Testis (tissue), 2 donors: ENCODE measurements at regions not wholly inside any gene's neighbourhood (a gene's known extent, or its start where the extent isn't known, plus 50 kb on each side); places are given as distances from the start of the nearest gene placed in this dataset.
"Not testable (repeated sequence)": the region's sequence is repeated elsewhere in the genome, so short reads cannot be mapped to it uniquely, and the experiment has no call there.

Experiments
- DNase-seq: peaks from one replicate; pipeline ENCODE4 v3.0.0-alpha.2; 2019
- H3K27ac ChIP-seq, 2 donors: fragments of 200-600 bp; sonication (generic); one replicate each; pipeline ENCODE4 v1.5.1; 2019
- H3K27me3 ChIP-seq: fragments of 200-600 bp; sonication (generic); one replicate; pipeline ENCODE4 v1.5.1; 2019
- H3K36me3 ChIP-seq: fragments of 200-600 bp; sonication (generic); one replicate; pipeline ENCODE4 v1.5.1; 2017; ENCODE audit warnings: low read depth; ENCODE audit errors: missing control alignments
- H3K4me1 ChIP-seq: fragments of 200-600 bp; sonication (generic); one replicate; pipeline ENCODE4 v1.5.1; 2019
- H3K4me3 ChIP-seq, 2 donors: fragments of 200-600 bp; sonication (generic); one replicate each; pipeline ENCODE4 v1.5.1; 2017 to 2019
- H3K9me3 ChIP-seq: fragments of 200-600 bp; sonication (generic); one replicate; pipeline ENCODE4 v1.5.1; 2017
- CTCF ChIP-seq, 3 experiments: fragments of 450-650 bp in 2 of 3; fragments of 200-600 bp in 1 of 3; sonication (generic) in 1 of 3; IDR thresholded peaks; one replicate each; pipeline ENCODE4 v1.5.1; 2016 to 2019; ENCODE audit warnings: antibody characterized with exemption in 3 of 3, mild to moderate bottlenecking in 2 of 3, moderate library complexity in 1 of 3
- POLR2A ChIP-seq: fragments of 450-650 bp; IDR thresholded peaks from one replicate; pipeline ENCODE4 v1.6.1; 2017; ENCODE audit warnings: antibody characterized with exemption, mild to moderate bottlenecking, moderate library complexity
- WGBS, 2 donors: methylation state at CpG; one replicate each; pipeline ENCODE4 v1.1.5; 2018; 5-methylcytosine and 5-hydroxymethylcytosine counted together
- intact Hi-C: fragments of 100-400 bp; cut with DNase I; formaldehyde crosslinking; loops from one replicate; pipeline ENCODE4 v1.15.1; 2023; ENCODE audit warnings: low total_unique reads

GRCh38 chr15:39255760-39256159, 325.1 kb upstream of the THBS1 start:
- Histone ChIP-seq H3K4me1 (no peaks in the 10 kb centered on the region), H3K9me3 (no peaks in the 10 kb centered on the region), H3K27ac (no peak overlapping the region), H3K27me3 (no peaks in the 10 kb centered on the region), H3K36me3 (no peaks in the 10 kb centered on the region), H3K4me3 (no peak overlapping the region)
- 89 to 96% methylated on average over 7 of the region's 7 CpGs for WGBS, 2 donors
- intact Hi-C loops = no loop called here
- TF ChIP-seq CTCF (IDR thresholded peaks at IDR 0.05) (no peak), POLR2A (no peak)
- DNase-seq = no peak

- Histone ChIP-seq H3K27ac (no peak overlapping the region), H3K9me3 (no peaks in the 10 kb centered on the region), H3K4me1 (no peaks in the 10 kb centered on the region), H3K36me3 (no peaks in the 10 kb centered on the region), H3K4me3 (no peak overlapping the region), H3K27me3 (no peaks in the 10 kb centered on the region)
- DNase-seq = no peak
- WGBS, 2 donors = 97 to 100% methylated on average over 1 of the region's 1 CpG
- intact Hi-C loops = no loop called here
- TF ChIP-seq POLR2A (no peak), CTCF (IDR thresholded peaks at IDR 0.05) (no peak)
Observed at GRCh38 chr15:39260391-39260790, 320.5 kb upstream of the THBS1 start.

GRCh38 chr15:39260791-39261190, 320.1 kb upstream of the THBS1 start:
- Histone ChIP-seq H3K27ac (no peak overlapping the region), H3K36me3 (no peaks in the 10 kb centered on the region), H3K4me1 (no peaks in the 10 kb centered on the region), H3K27me3 (no peaks in the 10 kb centered on the region), H3K4me3 (no peak overlapping the region), H3K9me3 (no peaks in the 10 kb centered on the region)
- TF ChIP-seq POLR2A (no peak), CTCF (IDR thresholded peaks at IDR 0.05) (no peak)
- intact Hi-C loops = no loop called here
- DNase-seq = no peak

GRCh38 chr15:39261397-39262183, 319.3 kb upstream of the THBS1 start:
- DNase-seq, H3K27ac ChIP-seq, H3K9me3 ChIP-seq, intact Hi-C loops, H3K4me1 ChIP-seq, H3K36me3 ChIP-seq, H3K27me3 ChIP-seq, H3K4me3 ChIP-seq: not testable (repeated sequence)
- 57 to 73% methylated on average over 4 of the region's 4 CpGs for WGBS, 2 donors

- WGBS, 2 donors = 86 to 90% methylated on average over 6 of the region's 6 CpGs
- H3K27ac ChIP-seq, H3K27me3 ChIP-seq, H3K9me3 ChIP-seq, intact Hi-C loops, H3K36me3 ChIP-seq, DNase-seq, H3K4me3 ChIP-seq, H3K4me1 ChIP-seq: not testable (repeated sequence)
Observed at GRCh38 chr15:39262995-39263772, 317.7 kb upstream of the THBS1 start.
